T-helper 2 cell treated with Interferon-gamma antibody and Interleukin-4, amounts not matched to agents 100 ng/mL and 5 ng/mL, for 36 hours (primary cell): ENCODE measurements at regions not wholly inside any gene's neighbourhood (a gene's known extent, or its start where the extent isn't known, plus 50 kb on each side); places are given as distances from the start of the nearest gene placed in this dataset.

Experiments
- intact Hi-C: fragments of 100-400 bp; cut with micrococcal nuclease; formaldehyde crosslinking; loops from one replicate; pipeline ENCODE4 v1.15.1; 2023

GRCh38 chr2:2874805-2875204 lies 502.8 kb downstream of the EIPR1 start:
- intact Hi-C loops = no loop called here

- intact Hi-C loops = no loop called here
Observed at GRCh38 chr2:2874341-2874740, 503.3 kb downstream of the EIPR1 start.

- intact Hi-C loops = no loop called here
Observed at GRCh38 chr2:2873450-2873811, 504.2 kb downstream of the EIPR1 start.

GRCh38 chr2:2872713-2873449 lies 504.7 kb downstream of the EIPR1 start:
- intact Hi-C loops = no loop called here

GRCh38 chr2:2872309-2872617 lies 505.4 kb downstream of the EIPR1 start:
- intact Hi-C loops = no loop called here

- intact Hi-C loops = no loop called here
Observed at GRCh38 chr2:2871480-2872308, 505.9 kb downstream of the EIPR1 start.

- intact Hi-C loops = no loop called here
Observed at GRCh38 chr2:2870106-2870505, 507.5 kb downstream of the EIPR1 start.

GRCh38 chr2:2869553-2869952 lies 508.1 kb downstream of the EIPR1 start:
- intact Hi-C loops = no loop called here

- intact Hi-C loops = no loop called here
Observed at GRCh38 chr2:2868085-2868484, 509.5 kb downstream of the EIPR1 start.

GRCh38 chr2:2867397-2867979 lies 510.1 kb downstream of the EIPR1 start:
- intact Hi-C loops = no loop called here

GRCh38 chr2:2866459-2866858 lies 511.2 kb downstream of the EIPR1 start:
- intact Hi-C loops = no loop called here

GRCh38 chr2:2862386-2862785 lies 515.2 kb downstream of the EIPR1 start:
- intact Hi-C loops = no loop called here

- intact Hi-C loops = no loop called here
Observed at GRCh38 chr2:2861666-2862240, 515.9 kb downstream of the EIPR1 start.

GRCh38 chr2:2860589-2861300 lies 516.9 kb downstream of the EIPR1 start:
- intact Hi-C loops = no loop called here

GRCh38 chr2:2859732-2860131 lies 517.9 kb downstream of the EIPR1 start:
- intact Hi-C loops = no loop called here

GRCh38 chr2:2859164-2859563 lies 518.5 kb downstream of the EIPR1 start:
- intact Hi-C loops = no loop called here

- intact Hi-C loops = no loop called here
Observed at GRCh38 chr2:2856723-2857415, 520.7 kb downstream of the EIPR1 start.

- intact Hi-C loops = no loop called here
Observed at GRCh38 chr2:2855297-2855696, 522.3 kb downstream of the EIPR1 start.

- intact Hi-C loops = no loop called here
Observed at GRCh38 chr2:2853346-2853745, 522.3 kb upstream of the MYT1L start.

- intact Hi-C loops = no loop called here
Observed at GRCh38 chr2:2851806-2852777, 521.0 kb upstream of the MYT1L start.
